BLaER1 treated with 17β-estradiol and CSF1 and Interleukin-3, amounts not matched to agents 10 nM and 100 nM (cell line): ENCODE measurements at regions not wholly inside any gene's neighbourhood (a gene's known extent, or its start where the extent isn't known, plus 50 kb on each side); places are given as distances from the start of the nearest gene placed in this dataset.

Experiments used
- H3K27ac ChIP-seq, 11 experiments: shearing (Covaris generic); formaldehyde crosslinking; 2 replicates each; pipeline ENCODE4 v1.8.1; 2022
- H3K27me3 ChIP-seq, 11 experiments: shearing (Covaris generic); formaldehyde crosslinking; 2 replicates each; pipeline ENCODE4 v1.8.1; 2022
- H3K36me3 ChIP-seq, 11 experiments: shearing (Covaris generic); formaldehyde crosslinking; 2 replicates each; pipeline ENCODE4 v1.8.1; 2022
- H3K4me1 ChIP-seq, 10 experiments: shearing (Covaris generic); formaldehyde crosslinking; 2 replicates each; pipeline ENCODE4 v1.8.1; 2022
- H3K4me2 ChIP-seq, 11 experiments: shearing (Covaris generic); formaldehyde crosslinking; 2 replicates each; pipeline ENCODE4 v1.8.1; 2022
- H3K4me3 ChIP-seq, 10 experiments: shearing (Covaris generic); formaldehyde crosslinking; 2 replicates each; pipeline ENCODE4 v1.8.1; 2022
- H3K9ac ChIP-seq, 11 experiments: shearing (Covaris generic); formaldehyde crosslinking; 2 replicates each; pipeline ENCODE4 v1.8.1; 2022
- H3K9me3 ChIP-seq, 11 experiments: shearing (Covaris generic); formaldehyde crosslinking; replicated peaks in 1 of 11; 2 replicates each; pipeline ENCODE4 v1.8.1; 2022
- H4K20me1 ChIP-seq, 11 experiments: shearing (Covaris generic); formaldehyde crosslinking; 2 replicates each; pipeline ENCODE4 v1.8.1; 2022
- Cebpa-rat ChIP-seq, 11 experiments: shearing (Covaris generic); IDR thresholded peaks; 2 replicates each; pipeline ENCODE4 v1.8.1; 2022

- peaks cover 0 to 13% (median 8%) of the 10 kb centered on the region in 10 experiments; a peak in 14 of 20 replicates for H3K4me1 ChIP-seq
- H3K4me3 ChIP-seq: no peak overlapping the region
Observed at GRCh38 chr6:144742779-144743178, 457.6 kb downstream of the UTRN start.

DNA sequence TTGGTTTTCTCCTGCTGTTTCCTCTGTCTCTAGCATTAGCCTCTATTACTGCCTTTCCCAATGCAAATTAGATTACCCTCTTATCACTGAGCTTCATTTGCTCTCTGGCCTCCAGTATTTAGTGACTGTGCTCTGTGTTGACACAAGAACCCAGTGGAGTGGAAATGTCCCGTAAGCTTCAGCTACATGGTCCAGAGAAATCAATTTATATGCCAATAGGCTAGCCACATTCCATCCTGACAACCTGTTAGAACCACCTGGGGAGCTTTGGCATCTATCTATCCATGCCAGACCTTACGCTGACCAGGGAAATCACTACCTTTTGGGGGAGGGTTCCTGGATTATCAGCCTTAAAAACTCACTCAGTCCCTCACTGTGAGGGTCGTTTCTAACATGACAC lies 459.6 kb downstream of the UTRN start:
- Histone ChIP-seq H3K27ac (no peak overlapping the region), H3K27me3 (no peaks in the 10 kb centered on the region), H3K9me3 (no peaks in the 10 kb centered on the region), H3K4me1 (peaks cover 0 to 13% (median 8%) of the 10 kb centered on the region in 10 experiments; a peak in 14 of 20 replicates), H3K4me2 (no peak overlapping the region), H4K20me1 (no peaks in the 10 kb centered on the region), H3K36me3 (peaks cover 26 to 65% (median 37%) of the 10 kb centered on the region in 11 experiments), H3K4me3 (no peak overlapping the region), H3K9ac (no peak overlapping the region)
- no peak for TF ChIP-seq Cebpa-rat (IDR thresholded peaks at IDR 0.05)

More at GRCh38 chr6:144742779-144743178, 457.6 kb downstream of the UTRN start:
- no peak for TF ChIP-seq Cebpa-rat (IDR thresholded peaks at IDR 0.05)
- H3K36me3 ChIP-seq: peaks cover 19 to 59% (median 29%) of the 10 kb centered on the region in 11 experiments
- no peak overlapping the region for H3K4me2 ChIP-seq
- no peak overlapping the region for H3K9ac ChIP-seq
- H4K20me1 ChIP-seq: 0 out of 22 replicates have a peak, but pooled peaks cover 0 to 6% (median 0%) of the 10 kb centered on the region in 11 experiments
- H3K9me3 ChIP-seq: no peaks in the 10 kb centered on the region
- no peaks in the 10 kb centered on the region for H3K27me3 ChIP-seq
- no peak overlapping the region for H3K27ac ChIP-seq

- no peak for TF ChIP-seq Cebpa-rat (IDR thresholded peaks at IDR 0.05)
- Histone ChIP-seq H3K4me1 (peaks cover 0 to 13% (median 8%) of the 10 kb centered on the region in 10 experiments; a peak in 14 of 20 replicates), H3K27ac (no peak overlapping the region), H4K20me1 (no peaks in the 10 kb centered on the region), H3K27me3 (no peaks in the 10 kb centered on the region), H3K4me3 (no peak overlapping the region), H3K36me3 (peaks cover 21 to 66% (median 39%) of the 10 kb centered on the region in 11 experiments), H3K9ac (no peak overlapping the region), H3K4me2 (no peak overlapping the region), H3K9me3 (no peaks in the 10 kb centered on the region)
Observed at GRCh38 chr6:144745439-144745838, 460.3 kb downstream of the UTRN start.

- no peak overlapping the region for H3K4me3 ChIP-seq
- no peaks in the 10 kb centered on the region for H3K9me3 ChIP-seq
- H3K4me2 ChIP-seq: peak overlapping the region in 6 of 11 experiments; percentile 8 to 33 (median 27); a peak in 6 of 22 replicates
- H3K9ac ChIP-seq: no peak overlapping the region
- no peaks in the 10 kb centered on the region for H4K20me1 ChIP-seq
- no peak overlapping the region; a peak in 1 of 22 replicates for H3K27ac ChIP-seq
- H3K4me1 ChIP-seq: peaks cover 0 to 13% (median 8%) of the 10 kb centered on the region in 10 experiments; a peak in 14 of 20 replicates
- no peak for TF ChIP-seq Cebpa-rat (IDR thresholded peaks at IDR 0.05)
- H3K36me3 ChIP-seq: peaks cover 32 to 67% (median 43%) of the 10 kb centered on the region in 11 experiments
- no peaks in the 10 kb centered on the region for H3K27me3 ChIP-seq
Observed at GRCh38 chr6:144746902-144747469, 461.9 kb downstream of the UTRN start.

- no peak overlapping the region for H3K9ac ChIP-seq
- H4K20me1 ChIP-seq: no peaks in the 10 kb centered on the region
- peaks cover 4 to 13% (median 10%) of the 10 kb centered on the region in 10 experiments; a peak in 16 of 20 replicates for H3K4me1 ChIP-seq
- TF ChIP-seq Cebpa-rat (IDR thresholded peaks at IDR 0.05): no peak
- H3K4me3 ChIP-seq: no peak overlapping the region
- no peak overlapping the region for H3K4me2 ChIP-seq
- H3K36me3 ChIP-seq: peaks cover 42 to 88% (median 62%) of the 10 kb centered on the region in 11 experiments
- H3K27me3 ChIP-seq: no peaks in the 10 kb centered on the region
- no peaks in the 10 kb centered on the region for H3K9me3 ChIP-seq
- H3K27ac ChIP-seq: no peak overlapping the region
Observed at GRCh38 chr6:144749263-144749662, 464.1 kb downstream of the UTRN start.

DNA sequence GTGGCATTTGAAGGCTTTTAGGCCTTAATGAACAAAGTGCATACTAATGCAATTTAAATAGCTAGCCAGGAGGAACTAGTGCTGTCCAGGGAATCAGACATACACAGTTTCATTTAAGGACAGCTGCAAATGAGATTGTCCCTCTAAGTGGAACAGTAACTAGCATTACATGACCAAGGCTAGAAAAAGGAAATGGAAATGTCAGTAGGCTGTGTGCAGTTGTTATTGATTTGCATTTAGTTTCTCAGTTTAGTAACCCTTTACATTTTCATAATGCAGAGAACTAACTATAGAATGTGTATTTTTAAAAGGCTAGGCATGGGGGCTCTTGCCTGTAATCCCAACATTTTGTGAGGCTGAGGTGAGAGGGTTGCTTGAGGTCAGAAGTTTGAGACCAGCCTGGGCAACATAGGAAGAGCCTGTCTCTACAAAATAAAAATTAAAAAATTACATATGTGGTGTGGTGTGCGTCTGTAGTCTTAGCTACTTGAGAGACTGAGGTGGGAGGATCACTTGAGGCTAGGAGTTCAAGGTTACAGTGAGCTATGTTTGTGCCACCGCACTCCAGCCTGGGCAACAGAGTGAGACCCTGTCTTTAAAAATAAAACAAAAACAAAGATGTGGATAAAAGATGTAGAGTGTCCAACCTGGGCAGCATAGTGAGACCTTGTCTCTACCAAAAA lies 468.0 kb downstream of the UTRN start:
- H3K4me1 ChIP-seq: peaks cover 0 to 12% (median 0%) of the 10 kb centered on the region in 10 experiments; a peak in 2 of 20 replicates
- peak overlapping the region in 1 of 11 experiments; percentile 30; a peak in 1 of 22 replicates for H3K4me2 ChIP-seq
- H4K20me1 ChIP-seq: no peaks in the 10 kb centered on the region
- H3K27me3 ChIP-seq: no peaks in the 10 kb centered on the region
- H3K36me3 ChIP-seq: peaks cover 42 to 96% (median 79%) of the 10 kb centered on the region in 11 experiments
- TF ChIP-seq Cebpa-rat (IDR thresholded peaks at IDR 0.05): no peak
- H3K4me3 ChIP-seq: no peak overlapping the region
- H3K9me3 ChIP-seq: no peaks in the 10 kb centered on the region
- H3K9ac ChIP-seq: no peak overlapping the region
- no peak overlapping the region for H3K27ac ChIP-seq

- H3K27ac ChIP-seq: no peak overlapping the region
- no peak for TF ChIP-seq Cebpa-rat (IDR thresholded peaks at IDR 0.05)
- H3K4me1 ChIP-seq: peaks cover 0 to 12% (median 0%) of the 10 kb centered on the region in 10 experiments; a peak in 2 of 20 replicates
- H3K36me3 ChIP-seq: peaks cover 36 to 99% (median 66%) of the 10 kb centered on the region in 11 experiments; a peak in 21 of 22 replicates
- no peaks in the 10 kb centered on the region for H3K9me3 ChIP-seq
- no peak overlapping the region for H3K9ac ChIP-seq
- no peaks in the 10 kb centered on the region for H3K27me3 ChIP-seq
- H3K4me2 ChIP-seq: no peak overlapping the region
- H4K20me1 ChIP-seq: no peaks in the 10 kb centered on the region
- H3K4me3 ChIP-seq: no peak overlapping the region
Observed at GRCh38 chr6:144756469-144756868, 471.3 kb downstream of the UTRN start.

- H3K4me3 ChIP-seq: no peak overlapping the region
- TF ChIP-seq Cebpa-rat (IDR thresholded peaks at IDR 0.05): no peak
- no peak overlapping the region for H3K4me2 ChIP-seq
- H3K27me3 ChIP-seq: no peaks in the 10 kb centered on the region
- H3K27ac ChIP-seq: no peak overlapping the region
- H4K20me1 ChIP-seq: no peaks in the 10 kb centered on the region
- H3K4me1 ChIP-seq: peaks cover 0 to 12% (median 0%) of the 10 kb centered on the region in 10 experiments; a peak in 2 of 20 replicates
- no peak overlapping the region for H3K9ac ChIP-seq
- no peaks in the 10 kb centered on the region for H3K9me3 ChIP-seq
- peaks cover 37 to 99% (median 66%) of the 10 kb centered on the region in 11 experiments for H3K36me3 ChIP-seq
Observed at GRCh38 chr6:144757299-144757698, 472.2 kb downstream of the UTRN start.

- no peaks in the 10 kb centered on the region for H4K20me1 ChIP-seq
- no peak for TF ChIP-seq Cebpa-rat (IDR thresholded peaks at IDR 0.05)
- H3K9ac ChIP-seq: no peak overlapping the region
- no peak overlapping the region for H3K27ac ChIP-seq
- no peak overlapping the region for H3K4me2 ChIP-seq
- no peak overlapping the region for H3K4me3 ChIP-seq
- peaks cover 0 to 10% (median 0%) of the 10 kb centered on the region in 10 experiments; a peak in 2 of 20 replicates for H3K4me1 ChIP-seq
- H3K9me3 ChIP-seq: no peaks in the 10 kb centered on the region
- peaks cover 39 to 99% (median 69%) of the 10 kb centered on the region in 11 experiments for H3K36me3 ChIP-seq
- H3K27me3 ChIP-seq: no peaks in the 10 kb centered on the region
Observed at GRCh38 chr6:144757730-144758129, 472.6 kb downstream of the UTRN start.
